NCI-H1694 (cell line): ENCODE measurements at regions not wholly inside any gene's neighbourhood (a gene's known extent, or its start where the extent isn't known, plus 50 kb on each side); places are given as distances from the start of the nearest gene placed in this dataset.

Experiments used
- DNase-seq: peaks from one replicate; lab custom pipeline; 2025; lab: John Stamatoyannopoulos, UW

GRCh38 chr3:59446775-59447465, 397.1 kb upstream of the CFAP20DC start:
- DNase-seq, result no peak

- no peak for DNase-seq
Measured at GRCh38 chr3:59444676-59445075, 394.9 kb upstream of the CFAP20DC start.

GRCh38 chr3:59444294-59444671, 394.5 kb upstream of the CFAP20DC start:
- DNase-seq, result no peak

- DNase-seq, result no peak
Measured at GRCh38 chr3:59443618-59444293, 393.9 kb upstream of the CFAP20DC start.

- DNase-seq, result no peak
Measured at GRCh38 chr3:59442046-59442445, 392.2 kb upstream of the CFAP20DC start.

GRCh38 chr3:59440285-59441028, 390.6 kb upstream of the CFAP20DC start:
- no peak for DNase-seq

- no peak for DNase-seq
Measured at GRCh38 chr3:59438492-59438891, 388.7 kb upstream of the CFAP20DC start.

GRCh38 chr3:59436164-59436958, 386.5 kb upstream of the CFAP20DC start:
- DNase-seq, result peak; percentile 5

GRCh38 chr3:59433546-59433945, 383.7 kb upstream of the CFAP20DC start:
- DNase-seq, result no peak

GRCh38 chr3:59432665-59433064, 382.8 kb upstream of the CFAP20DC start:
- no peak for DNase-seq

GRCh38 chr3:59430341-59430740, 380.5 kb upstream of the CFAP20DC start:
- DNase-seq, result no peak

GRCh38 chr3:59429198-59429597, 379.4 kb upstream of the CFAP20DC start:
- no peak for DNase-seq

GRCh38 chr3:59426821-59427565, 377.2 kb upstream of the CFAP20DC start:
- DNase-seq, result no peak

GRCh38 chr3:59425942-59426341, 376.1 kb upstream of the CFAP20DC start:
- DNase-seq, result no peak

- no peak for DNase-seq
Measured at GRCh38 chr3:59425371-59425770, 375.5 kb upstream of the CFAP20DC start.

GRCh38 chr3:59424268-59425010, 374.6 kb upstream of the CFAP20DC start:
- DNase-seq, result no peak

GRCh38 chr3:59423707-59424106, 373.9 kb upstream of the CFAP20DC start:
- no peak for DNase-seq

- DNase-seq, result no peak
Measured at GRCh38 chr3:59422312-59422711, 372.5 kb upstream of the CFAP20DC start.

- no peak for DNase-seq
Measured at GRCh38 chr3:59418836-59419235, 369.0 kb upstream of the CFAP20DC start.

GRCh38 chr3:59412516-59412915, 362.7 kb upstream of the CFAP20DC start:
- DNase-seq, result no peak

- DNase-seq, result no peak
Measured at GRCh38 chr3:59411694-59412093, 361.9 kb upstream of the CFAP20DC start.
